Activated CD4-positive, alpha-beta T cell treated with anti-CD3 and anti-CD28 coated beads, Interleukin-2, Interleukin-4, amounts not matched to agents 100 ng/mL and 50 ng/mL, durations not matched to agents 16 hours and 8 hours (primary cell): ENCODE measurements at regions not wholly inside any gene's neighbourhood (a gene's known extent, or its start where the extent isn't known, plus 50 kb on each side); places are given as distances from the start of the nearest gene placed in this dataset.
"Not testable (repeated sequence)": the region's sequence is repeated elsewhere in the genome, so short reads cannot be mapped to it uniquely, and the experiment has no call there.

Source experiments
- DNase-seq: peaks from one replicate; pipeline ENCODE4 v3.0.0-alpha.2; 2020; ENCODE audit warnings: low spot score

- DNase-seq = no peak
Measured at GRCh38 chr3:86794361-86795065, 196.4 kb downstream of the VGLL3 start.

- no peak for DNase-seq
Measured at GRCh38 chr3:86793786-86794185, 197.2 kb downstream of the VGLL3 start.

- no peak for DNase-seq
Measured at GRCh38 chr3:86792316-86792715, 198.6 kb downstream of the VGLL3 start.

GRCh38 chr3:86790884-86791549 lies 199.9 kb downstream of the VGLL3 start:
- no peak for DNase-seq

GRCh38 chr3:86788371-86788770 lies 202.6 kb downstream of the VGLL3 start:
- no peak for DNase-seq

GRCh38 chr3:86787091-86787490 lies 203.9 kb downstream of the VGLL3 start:
- no peak for DNase-seq

GRCh38 chr3:86785386-86785785 lies 205.6 kb downstream of the VGLL3 start:
- DNase-seq = no peak

- DNase-seq = no peak
Measured at GRCh38 chr3:86782866-86783265, 208.1 kb downstream of the VGLL3 start.

GRCh38 chr3:86782286-86782685 lies 208.7 kb downstream of the VGLL3 start:
- DNase-seq = no peak

- DNase-seq = peak; percentile 6
Measured at GRCh38 chr3:86774082-86774691, 216.8 kb downstream of the VGLL3 start.

- no peak for DNase-seq
Measured at GRCh38 chr3:86772699-86773098, 218.2 kb downstream of the VGLL3 start.

- DNase-seq = no peak
Measured at GRCh38 chr3:86771741-86772512, 219.0 kb downstream of the VGLL3 start.

- DNase-seq = no peak
Measured at GRCh38 chr3:86766331-86766730, 224.6 kb downstream of the VGLL3 start.

GRCh38 chr3:86757322-86758179 lies 233.4 kb downstream of the VGLL3 start:
- DNase-seq = not testable (repeated sequence)

- DNase-seq = no peak
Measured at GRCh38 chr3:86748015-86748414, 242.9 kb downstream of the VGLL3 start.

GRCh38 chr3:86744051-86744450 lies 246.9 kb downstream of the VGLL3 start:
- DNase-seq = no peak

- no peak for DNase-seq
Measured at GRCh38 chr3:86743233-86743632, 247.7 kb downstream of the VGLL3 start.

GRCh38 chr3:86740751-86741150 lies 250.2 kb downstream of the VGLL3 start:
- DNase-seq = no peak

GRCh38 chr3:86739244-86739643 lies 251.7 kb downstream of the VGLL3 start:
- DNase-seq = no peak

- DNase-seq = no peak
Measured at GRCh38 chr3:86738684-86739083, 252.3 kb downstream of the VGLL3 start.

- no peak for DNase-seq
Measured at GRCh38 chr3:86737517-86737916, 253.4 kb downstream of the VGLL3 start.

GRCh38 chr3:86733257-86733656 lies 257.7 kb downstream of the VGLL3 start:
- DNase-seq = no peak
